Activated CD4-positive, alpha-beta memory T cell treated with anti-CD3 and anti-CD28 coated beads, Interleukin-2, amount 10 ng/mL, durations not matched to agents 7 days and 5 days (primary cell): ENCODE measurements at regions not wholly inside any gene's neighbourhood (a gene's known extent, or its start where the extent isn't known, plus 50 kb on each side); places are given as distances from the start of the nearest gene placed in this dataset.
"Not testable (repeated sequence)": the region's sequence is repeated elsewhere in the genome, so short reads cannot be mapped to it uniquely, and the experiment has no call there.

Source experiments
- CTCF ChIA-PET: fragments of 350-600 bp; sonication (Branson Sonifier 250); formaldehyde crosslinking; loops from one replicate; lab custom pipeline; 2021; ENCODE audit warnings: antibody characterized with exemption, inconsistent platforms; lab: Charles Lee
- POLR2A ChIA-PET: fragments of 350-600 bp; sonication (Branson Sonifier 250); formaldehyde crosslinking; loops from one replicate; lab custom pipeline; 2021; ENCODE audit warnings: antibody characterized with exemption; lab: Charles Lee
- DNase-seq: peaks from one replicate; pipeline ENCODE4 v3.0.0-alpha.2; 2020
- H3K27ac Mint-ChIP-seq: one replicate; pipeline ENCODE4 v1.8.0; 2021; ENCODE audit warnings: mild to moderate bottlenecking, mixed read lengths
- H3K27me3 Mint-ChIP-seq: one replicate; pipeline ENCODE4 v1.8.0; 2021; ENCODE audit warnings: mixed read lengths
- H3K36me3 Mint-ChIP-seq: one replicate; pipeline ENCODE4 v1.8.0; 2021; ENCODE audit warnings: low read depth, mixed read lengths
- H3K4me1 Mint-ChIP-seq: one replicate; pipeline ENCODE4 v1.8.0; 2021; ENCODE audit warnings: mixed read lengths
- H3K4me3 Mint-ChIP-seq: one replicate; pipeline ENCODE4 v1.8.0; 2021; ENCODE audit warnings: mild to moderate bottlenecking, mixed read lengths
- H3K9me3 Mint-ChIP-seq: one replicate; pipeline ENCODE4 v1.8.0; 2021; ENCODE audit warnings: mixed read lengths

DNA sequence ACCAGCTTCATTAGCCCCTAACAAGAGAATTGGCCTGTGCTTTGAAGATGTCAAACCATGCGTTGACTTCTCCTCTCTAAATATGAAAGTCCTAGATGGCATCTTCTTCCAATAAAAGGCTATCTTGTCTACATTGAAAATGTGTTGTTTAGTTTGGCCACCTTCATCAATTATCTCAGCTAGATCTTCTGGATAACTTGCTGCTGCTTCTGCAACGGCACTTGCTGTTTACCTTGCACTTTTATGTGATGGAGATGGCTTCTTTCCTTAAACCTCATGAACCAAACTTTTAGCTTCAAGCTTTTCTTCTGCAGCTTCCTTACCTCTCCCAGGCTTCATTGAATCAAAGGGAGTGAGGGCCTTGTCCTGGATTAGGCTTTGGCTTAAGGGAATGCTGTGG lies 58.6 kb upstream of the CSNK1E start:
- H3K4me3 Mint-ChIP-seq, POLR2A ChIA-PET, CTCF ChIA-PET, H3K27me3 Mint-ChIP-seq, H3K27ac Mint-ChIP-seq, DNase-seq: not testable (repeated sequence)
- H3K36me3 Mint-ChIP-seq, result peaks cover 59% of the 10 kb centered on the region
- peaks cover 32% of the 10 kb centered on the region for H3K4me1 Mint-ChIP-seq
- H3K9me3 Mint-ChIP-seq, result peaks cover 16% of the 10 kb centered on the region

DNA sequence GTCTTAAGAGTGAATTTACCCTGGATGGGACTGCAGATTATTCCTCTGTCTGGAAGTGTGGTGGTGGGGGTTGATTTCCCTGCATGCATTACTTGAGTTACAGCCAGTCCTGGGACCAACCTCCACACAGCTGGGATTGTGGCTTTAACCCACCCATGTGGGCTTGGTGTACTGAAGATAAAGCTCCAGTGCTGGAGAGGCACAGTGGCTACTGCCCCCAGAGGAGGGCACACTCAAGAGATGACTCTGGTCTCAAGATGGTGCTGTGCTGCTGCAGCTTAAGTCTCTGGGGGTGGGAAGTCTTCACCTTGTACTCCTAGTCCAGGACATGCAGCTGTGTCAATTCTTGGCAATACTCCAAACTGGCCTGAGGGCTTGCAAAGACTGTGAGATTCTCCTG lies 57.8 kb upstream of the CSNK1E start:
- Mint-ChIP-seq H3K36me3 (peaks cover 56% of the 10 kb centered on the region), H3K4me1 (peaks cover 32% of the 10 kb centered on the region), H3K9me3 (peaks cover 16% of the 10 kb centered on the region)
- DNase-seq, H3K27ac Mint-ChIP-seq, H3K27me3 Mint-ChIP-seq, H3K4me3 Mint-ChIP-seq, POLR2A ChIA-PET, CTCF ChIA-PET: not testable (repeated sequence)

- CTCF ChIA-PET, H3K27me3 Mint-ChIP-seq, DNase-seq, POLR2A ChIA-PET, H3K4me3 Mint-ChIP-seq: not testable (repeated sequence)
- Mint-ChIP-seq H3K9me3 (peaks cover 16% of the 10 kb centered on the region), H3K27ac (peak overlapping the region; percentile 38), H3K36me3 (peaks cover 50% of the 10 kb centered on the region), H3K4me1 (peaks cover 34% of the 10 kb centered on the region)
Measured at GRCh38 chr22:38374433-38374831, 57.2 kb upstream of the CSNK1E start.

DNA sequence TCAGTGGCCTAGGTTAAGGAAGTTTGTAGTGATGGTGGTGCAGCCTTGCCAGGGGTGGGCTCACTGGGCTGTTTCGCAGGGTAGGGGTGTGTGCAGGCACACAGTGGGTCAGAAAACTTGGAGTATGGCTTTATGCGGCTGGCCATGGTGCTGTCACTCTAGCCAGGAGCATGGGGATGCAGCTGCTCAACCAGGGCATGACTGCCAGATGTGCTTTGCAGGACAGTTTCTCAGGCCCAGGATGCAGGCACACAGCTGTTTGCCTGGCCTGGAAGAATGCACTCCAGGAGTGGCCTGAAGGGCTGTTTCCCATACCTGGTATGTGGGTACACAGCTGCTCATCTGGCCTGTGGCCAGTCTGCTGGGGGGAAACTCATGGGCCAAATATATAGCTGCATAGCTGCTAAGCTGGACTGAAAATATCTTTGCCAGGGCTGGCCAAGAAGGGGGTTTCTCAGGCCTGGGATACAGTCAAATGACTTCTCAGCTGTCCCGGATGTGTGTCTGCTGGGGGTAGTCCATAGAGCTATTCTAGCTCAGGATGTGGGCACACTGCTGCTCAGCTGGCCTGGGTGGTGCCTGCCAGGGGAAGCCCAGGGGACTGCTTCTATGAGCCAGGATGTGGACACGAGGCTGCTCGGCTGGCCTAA lies 56.7 kb upstream of the CSNK1E start:
- H3K4me1 Mint-ChIP-seq, result peaks cover 38% of the 10 kb centered on the region
- peak; percentile 48 for DNase-seq
- peaks cover 50% of the 10 kb centered on the region for H3K36me3 Mint-ChIP-seq
- peaks cover 16% of the 10 kb centered on the region for H3K9me3 Mint-ChIP-seq
- H3K27ac Mint-ChIP-seq, result peak overlapping the region; percentile 38
- CTCF ChIA-PET, H3K4me3 Mint-ChIP-seq, POLR2A ChIA-PET, H3K27me3 Mint-ChIP-seq: not testable (repeated sequence)

- Mint-ChIP-seq H3K4me1 (peaks cover 38% of the 10 kb centered on the region), H3K9me3 (peaks cover 16% of the 10 kb centered on the region), H3K36me3 (peaks cover 48% of the 10 kb centered on the region)
- DNase-seq, CTCF ChIA-PET, H3K27ac Mint-ChIP-seq, H3K27me3 Mint-ChIP-seq, POLR2A ChIA-PET, H3K4me3 Mint-ChIP-seq: not testable (repeated sequence)
Measured at GRCh38 chr22:38372665-38373064, 55.4 kb upstream of the CSNK1E start.

DNA sequence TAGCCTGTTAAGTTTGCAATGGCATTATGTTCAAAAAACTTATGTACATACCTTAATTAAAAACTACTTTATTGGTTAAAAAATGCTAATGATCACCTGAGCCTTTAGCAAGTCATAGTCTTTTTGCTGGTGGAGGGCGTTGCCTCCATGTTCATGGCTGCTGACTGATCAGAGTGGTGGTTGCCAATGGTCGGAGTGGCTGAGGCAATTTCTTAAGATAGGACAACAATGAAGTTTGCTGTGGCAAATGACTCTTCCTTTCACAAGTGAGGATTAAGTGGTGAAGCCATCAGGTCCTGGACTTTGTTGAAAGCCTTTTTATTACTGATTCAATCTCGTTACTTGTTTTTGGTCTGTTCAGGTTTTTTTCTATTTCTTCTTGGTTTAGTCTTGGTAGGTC lies 53.3 kb upstream of the CSNK1E start:
- POLR2A ChIA-PET, H3K4me3 Mint-ChIP-seq, H3K27me3 Mint-ChIP-seq, DNase-seq, H3K27ac Mint-ChIP-seq, CTCF ChIA-PET: not testable (repeated sequence)
- Mint-ChIP-seq H3K9me3 (peaks cover 16% of the 10 kb centered on the region), H3K36me3 (peaks cover 47% of the 10 kb centered on the region), H3K4me1 (peaks cover 31% of the 10 kb centered on the region)

DNA sequence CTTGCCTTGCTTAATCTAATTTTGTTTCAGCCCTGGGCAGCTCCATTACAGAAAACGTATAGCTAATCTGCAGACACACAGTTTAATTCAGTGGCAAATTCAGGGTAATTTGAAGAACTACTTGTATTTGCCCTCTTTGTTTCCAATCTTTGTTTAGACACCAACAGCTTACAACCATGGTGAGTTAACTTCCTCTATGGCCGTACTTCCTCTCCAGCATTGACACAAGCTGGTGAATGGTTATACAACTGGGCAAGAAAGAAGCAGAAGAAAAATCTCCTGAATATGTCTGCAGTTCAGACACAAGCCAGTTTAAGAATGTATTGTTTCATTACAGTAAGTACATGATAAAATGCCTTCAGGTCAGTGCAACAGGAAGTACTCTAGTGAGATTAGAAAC lies 51.9 kb upstream of the CSNK1E start:
- H3K27me3 Mint-ChIP-seq, result not testable (repeated sequence)

More for the DNA sequence above, 51.9 kb upstream of the CSNK1E start:
- DNase-seq, POLR2A ChIA-PET, H3K4me3 Mint-ChIP-seq, H3K27ac Mint-ChIP-seq, CTCF ChIA-PET: not testable (repeated sequence)
- peaks cover 18% of the 10 kb centered on the region for H3K4me1 Mint-ChIP-seq
- H3K36me3 Mint-ChIP-seq, result peaks cover 46% of the 10 kb centered on the region
- peaks cover 16% of the 10 kb centered on the region for H3K9me3 Mint-ChIP-seq
